ENCODE measurements at regions not wholly inside any gene's neighbourhood (a gene's known extent, or its start where the extent isn't known, plus 50 kb on each side); places are given as distances from the start of the nearest gene placed in this dataset.
"Not testable (repeated sequence)": the region's sequence is repeated elsewhere in the genome, so short reads cannot be mapped to it uniquely, and the experiment has no call there.

- H3K4me3 ChIP-seq; H3K36me3 ChIP-seq; intact Hi-C loops (cut with DNase I); H3K4me1 ChIP-seq; H3K27ac ChIP-seq (replicated peaks in 1 of 4); DNase-seq (ENCODE audit: extremely low spot score); H3K9me3 ChIP-seq; H3K27me3 ChIP-seq: not testable (repeated sequence)
- WGBS = no CpG with 5 or more reads among the region's 3 CpGs
These were observed 201.3 kb upstream of the FAM240B start for GRCh38 chr9:38921253-38921652.

- H3K27ac ChIP-seq (replicated peaks in 1 of 4); H3K27me3 ChIP-seq; H3K4me1 ChIP-seq; H3K9me3 ChIP-seq; intact Hi-C loops (cut with DNase I); H3K36me3 ChIP-seq; DNase-seq (ENCODE audit: extremely low spot score); H3K4me3 ChIP-seq: not testable (repeated sequence)
- 82% methylated on average over 2 of the region's 4 CpGs for WGBS
These were observed 190.7 kb upstream of the FAM240B start for GRCh38 chr9:38910629-38911028.

GRCh38 chr9:38904719-38905118, 184.8 kb upstream of the FAM240B start:
- WGBS = no CpG with 5 or more reads among the region's 11 CpGs
- H3K4me1 ChIP-seq; H3K9me3 ChIP-seq; H3K4me3 ChIP-seq; H3K36me3 ChIP-seq; H3K27ac ChIP-seq (replicated peaks in 1 of 4); intact Hi-C loops (cut with DNase I); DNase-seq (ENCODE audit: extremely low spot score); H3K27me3 ChIP-seq: not testable (repeated sequence)

- H3K4me1 ChIP-seq; H3K4me3 ChIP-seq; intact Hi-C loops (cut with DNase I); H3K27ac ChIP-seq (replicated peaks in 1 of 4); H3K27me3 ChIP-seq; H3K36me3 ChIP-seq; H3K9me3 ChIP-seq; DNase-seq (ENCODE audit: extremely low spot score): not testable (repeated sequence)
- no CpG with 5 or more reads among the region's 10 CpGs for WGBS
These were observed 181.7 kb upstream of the FAM240B start for GRCh38 chr9:38901534-38902177.

- H3K4me3 ChIP-seq; H3K36me3 ChIP-seq; H3K27ac ChIP-seq (replicated peaks in 1 of 4); H3K4me1 ChIP-seq; intact Hi-C loops (cut with DNase I); H3K9me3 ChIP-seq; DNase-seq (ENCODE audit: extremely low spot score); H3K27me3 ChIP-seq: not testable (repeated sequence)
- WGBS = no CpG with 5 or more reads among the region's 11 CpGs
These were observed 176.5 kb upstream of the FAM240B start for GRCh38 chr9:38896404-38896803.

GRCh38 chr9:38895227-38895626, 175.3 kb upstream of the FAM240B start:
- intact Hi-C loops (cut with DNase I) = not testable (repeated sequence)
- no CpG with 5 or more reads among the region's 1 CpG for WGBS

GRCh38 chr9:38892539-38893232, 172.8 kb upstream of the FAM240B start:
- H3K9me3 ChIP-seq; H3K27me3 ChIP-seq; H3K36me3 ChIP-seq; DNase-seq (ENCODE audit: extremely low spot score); H3K27ac ChIP-seq (replicated peaks in 1 of 4); H3K4me3 ChIP-seq; intact Hi-C loops (cut with DNase I); H3K4me1 ChIP-seq: not testable (repeated sequence)
- WGBS = no CpG with 5 or more reads among the region's 6 CpGs

More at GRCh38 chr9:38895227-38895626, 175.3 kb upstream of the FAM240B start:
- not testable (repeated sequence) for H3K4me3 ChIP-seq; H3K36me3 ChIP-seq; H3K4me1 ChIP-seq; DNase-seq (ENCODE audit: extremely low spot score); H3K27ac ChIP-seq (replicated peaks in 1 of 4); H3K27me3 ChIP-seq; H3K9me3 ChIP-seq

GRCh38 chr9:38886076-38886475, 166.1 kb upstream of the FAM240B start:
- WGBS = no CpG with 5 or more reads among the region's 5 CpGs
- H3K4me3 ChIP-seq; DNase-seq (ENCODE audit: extremely low spot score); H3K36me3 ChIP-seq; H3K27me3 ChIP-seq; H3K4me1 ChIP-seq; intact Hi-C loops (cut with DNase I); H3K9me3 ChIP-seq; H3K27ac ChIP-seq (replicated peaks in 1 of 4): not testable (repeated sequence)

GRCh38 chr9:38875616-38876015, 155.7 kb upstream of the FAM240B start:
- H3K4me3 ChIP-seq; H3K36me3 ChIP-seq; intact Hi-C loops (cut with DNase I); H3K9me3 ChIP-seq; H3K27ac ChIP-seq (replicated peaks in 1 of 4); H3K27me3 ChIP-seq; H3K4me1 ChIP-seq: not testable (repeated sequence)
- peak; percentile 45 for DNase-seq (ENCODE audit: extremely low spot score)
- WGBS = 83% methylated on average over 5 of the region's 7 CpGs

- intact Hi-C loops (cut with DNase I); DNase-seq (ENCODE audit: extremely low spot score); H3K27ac ChIP-seq (replicated peaks in 1 of 4); H3K27me3 ChIP-seq; H3K36me3 ChIP-seq; H3K4me3 ChIP-seq; H3K4me1 ChIP-seq; H3K9me3 ChIP-seq: not testable (repeated sequence)
- no CpG with 5 or more reads among the region's 5 CpGs for WGBS
These were observed 151.5 kb upstream of the FAM240B start for GRCh38 chr9:38871282-38871940.

- H3K27me3 ChIP-seq; H3K4me1 ChIP-seq; intact Hi-C loops (cut with DNase I); H3K4me3 ChIP-seq; H3K9me3 ChIP-seq; H3K27ac ChIP-seq (replicated peaks in 1 of 4); H3K36me3 ChIP-seq; DNase-seq (ENCODE audit: extremely low spot score): not testable (repeated sequence)
- no CpG with 5 or more reads among the region's 1 CpG for WGBS
These were observed 139.9 kb upstream of the FAM240B start for GRCh38 chr9:38859827-38860226.

- H3K4me3 ChIP-seq; H3K27ac ChIP-seq (replicated peaks in 1 of 4); H3K9me3 ChIP-seq; intact Hi-C loops (cut with DNase I); H3K4me1 ChIP-seq; H3K36me3 ChIP-seq; H3K27me3 ChIP-seq; DNase-seq (ENCODE audit: extremely low spot score): not testable (repeated sequence)
- WGBS = no CpG with 5 or more reads among the region's 10 CpGs
These were observed 129.0 kb upstream of the FAM240B start for GRCh38 chr9:38848966-38849365.

GRCh38 chr9:38840213-38840612, 120.3 kb upstream of the FAM240B start:
- WGBS = no CpG with 5 or more reads among the region's 3 CpGs
- H3K4me3 ChIP-seq = not testable (repeated sequence)

More at GRCh38 chr9:38840213-38840612, 120.3 kb upstream of the FAM240B start:
- intact Hi-C loops (cut with DNase I); DNase-seq (ENCODE audit: extremely low spot score); H3K27me3 ChIP-seq; H3K27ac ChIP-seq (replicated peaks in 1 of 4); H3K4me1 ChIP-seq; H3K9me3 ChIP-seq; H3K36me3 ChIP-seq: not testable (repeated sequence)
